Ectodermal cell (in vitro differentiated cells): ENCODE measurements at regions not wholly inside any gene's neighbourhood (a gene's known extent, or its start where the extent isn't known, plus 50 kb on each side); places are given as distances from the start of the nearest gene placed in this dataset.

Experiments used
- H3K27ac ChIP-seq: 2 replicates; pipeline ENCODE4 v1.7.0; 2013; ENCODE audit warnings: mild to moderate bottlenecking, low read depth, low read length; ENCODE audit not compliant: insufficient read depth, poor library complexity, severe bottlenecking
- H3K27me3 ChIP-seq: 2 replicates; pipeline ENCODE4 v1.7.0; 2013; ENCODE audit warnings: mild to moderate bottlenecking, low read length; ENCODE audit not compliant: insufficient read depth, control insufficient read depth, poor library complexity, severe bottlenecking
- H3K36me3 ChIP-seq: one replicate; pipeline ENCODE4 v1.7.0; 2013; ENCODE audit warnings: low read length; ENCODE audit not compliant: control insufficient read depth, insufficient read depth
- H3K4me1 ChIP-seq: one replicate; pipeline ENCODE4 v1.7.0; 2013; ENCODE audit warnings: low read length; ENCODE audit not compliant: control insufficient read depth, insufficient read depth
- H3K4me3 ChIP-seq: 2 replicates; pipeline ENCODE4 v1.7.0; 2013; ENCODE audit warnings: low read depth, low read length, control low read depth; ENCODE audit not compliant: insufficient read depth
- H3K9me3 ChIP-seq: 2 replicates; pipeline ENCODE4 v1.7.0; 2013; ENCODE audit warnings: mild to moderate bottlenecking, low read length, moderate library complexity; ENCODE audit not compliant: control insufficient read depth
- WGBS, 2 experiments: methylation state at CpG; one replicate each; pipeline ENCODE4 v1.1.7; 2013; ENCODE audit warnings: missing lambda C conversion rate in 2 of 2; 5-methylcytosine and 5-hydroxymethylcytosine counted together

DNA sequence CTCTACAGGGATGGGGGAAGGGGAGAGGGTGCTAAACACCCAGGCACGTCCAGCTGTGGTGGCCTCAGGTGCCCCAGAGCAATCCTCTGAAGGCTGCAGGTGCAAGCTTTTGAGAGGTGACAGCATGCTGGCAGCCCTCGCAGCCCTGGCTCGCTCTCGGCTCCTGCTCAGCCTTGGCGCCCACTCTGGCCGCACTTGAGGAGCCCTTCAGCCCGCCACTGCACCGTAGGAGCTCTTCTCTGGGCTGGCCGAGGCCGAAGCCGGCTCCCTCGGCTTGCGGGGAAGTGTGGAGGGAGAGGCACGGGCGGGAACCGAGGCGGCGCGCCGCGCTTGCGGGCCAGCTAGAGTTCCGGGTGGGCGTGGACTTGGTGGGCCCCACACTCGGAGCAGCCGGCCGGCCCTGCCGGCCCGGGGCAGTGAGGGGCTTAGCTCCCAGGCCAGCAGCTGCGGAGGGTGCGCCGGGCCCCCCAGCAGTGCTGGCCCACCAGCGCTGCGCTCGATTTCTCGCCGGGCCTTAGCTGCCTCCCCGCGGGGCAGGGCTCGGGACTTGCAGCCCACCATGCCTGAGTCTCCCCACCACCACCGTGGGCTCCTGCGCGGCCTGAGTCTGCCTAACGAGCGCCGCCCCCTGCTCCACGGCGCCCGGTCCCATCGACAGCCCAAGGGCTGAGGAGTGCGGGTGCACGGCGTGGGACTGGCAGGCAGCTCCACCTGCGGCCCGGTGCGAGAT lies 112.1 kb downstream of the TRIM29 start:
- H3K4me3 ChIP-seq = no peak overlapping the region
- no peaks in the 10 kb centered on the region for H3K9me3 ChIP-seq
- no peaks in the 10 kb centered on the region for H3K36me3 ChIP-seq
- no peaks in the 10 kb centered on the region for H3K27me3 ChIP-seq
- WGBS, 2 experiments = 94 to 97% methylated on average over 56 of the region's 56 CpGs
- H3K27ac ChIP-seq = no peak overlapping the region
- peaks cover 20% of the 10 kb centered on the region for H3K4me1 ChIP-seq

DNA sequence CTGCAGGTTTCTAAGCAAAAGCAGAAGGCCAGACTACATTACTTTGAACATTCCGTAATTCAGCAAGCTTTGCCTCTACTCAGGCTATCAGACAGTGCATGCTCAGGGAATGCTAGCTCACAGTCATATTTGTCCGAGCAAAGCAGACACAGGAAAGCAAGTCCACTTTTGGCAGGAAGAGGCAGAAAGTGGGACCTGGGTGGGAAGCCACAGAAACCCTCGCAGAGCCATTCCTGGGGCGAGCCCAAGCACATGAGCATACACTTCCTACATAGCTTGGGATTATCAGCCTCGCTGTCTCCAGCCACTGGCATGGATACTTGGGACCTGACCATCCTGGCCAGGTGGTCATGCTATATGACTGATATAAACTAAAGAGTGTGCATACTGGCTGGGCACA lies 113.3 kb downstream of the TRIM29 start:
- no peaks in the 10 kb centered on the region for H3K9me3 ChIP-seq
- peak overlapping the region; percentile 16 for H3K27ac ChIP-seq
- 93 to 95% methylated on average over 5 of the region's 5 CpGs for WGBS, 2 experiments
- no peaks in the 10 kb centered on the region for H3K27me3 ChIP-seq
- H3K36me3 ChIP-seq = no peaks in the 10 kb centered on the region
- H3K4me3 ChIP-seq = no peak overlapping the region
- H3K4me1 ChIP-seq = peaks cover 20% of the 10 kb centered on the region

DNA sequence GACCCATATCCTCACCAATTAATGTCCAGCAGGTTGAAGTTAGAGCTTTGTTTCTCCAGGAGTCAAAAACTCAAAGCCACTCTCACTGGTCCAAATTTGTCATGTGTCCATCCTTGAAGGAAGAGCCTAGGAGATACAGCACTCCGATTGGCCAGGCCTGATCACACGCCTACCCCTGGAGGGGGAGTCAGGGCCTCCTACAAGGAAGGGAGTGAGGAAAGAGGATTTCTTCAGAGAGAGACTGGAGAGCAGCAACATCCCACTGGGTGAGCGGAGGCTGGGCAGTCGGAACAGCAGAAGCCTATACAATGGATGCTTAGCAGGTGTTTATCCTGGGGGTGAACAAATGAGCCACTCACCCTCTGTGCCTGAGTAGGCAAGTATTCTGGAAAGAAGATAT lies 113.9 kb downstream of the TRIM29 start:
- Histone ChIP-seq H3K4me3 (no peak overlapping the region), H3K36me3 (no peaks in the 10 kb centered on the region), H3K9me3 (no peaks in the 10 kb centered on the region), H3K27me3 (no peaks in the 10 kb centered on the region), H3K4me1 (peaks cover 20% of the 10 kb centered on the region), H3K27ac (no peak overlapping the region)
- 44 to 46% methylated on average over 4 of the region's 4 CpGs for WGBS, 2 experiments

DNA sequence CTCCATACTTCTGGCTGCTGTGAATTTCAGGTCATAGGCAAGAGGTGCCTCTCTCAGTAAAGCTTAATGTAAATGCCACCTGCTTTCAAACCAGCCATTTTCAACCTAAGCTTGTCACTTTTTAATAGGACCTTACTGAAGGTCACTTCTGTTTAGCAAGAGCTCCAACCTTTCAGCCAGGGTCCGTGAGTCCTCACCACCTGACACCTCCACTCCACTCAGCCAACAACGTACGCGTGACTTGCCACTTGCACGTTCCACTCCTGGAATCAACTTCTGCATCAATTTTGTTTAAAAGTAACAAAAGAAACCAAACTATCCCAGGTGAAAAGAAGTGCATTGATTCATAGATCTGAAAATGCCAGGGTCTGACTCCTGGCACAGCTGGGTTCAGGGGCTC lies 114.4 kb downstream of the TRIM29 start:
- whole genome bisulfite sequencing, 2 experiments = 73% methylated on average over 5 of the region's 5 CpGs
- H3K27me3 ChIP-seq = no peaks in the 10 kb centered on the region
- H3K27ac ChIP-seq = peak overlapping the region; percentile 50

DNA sequence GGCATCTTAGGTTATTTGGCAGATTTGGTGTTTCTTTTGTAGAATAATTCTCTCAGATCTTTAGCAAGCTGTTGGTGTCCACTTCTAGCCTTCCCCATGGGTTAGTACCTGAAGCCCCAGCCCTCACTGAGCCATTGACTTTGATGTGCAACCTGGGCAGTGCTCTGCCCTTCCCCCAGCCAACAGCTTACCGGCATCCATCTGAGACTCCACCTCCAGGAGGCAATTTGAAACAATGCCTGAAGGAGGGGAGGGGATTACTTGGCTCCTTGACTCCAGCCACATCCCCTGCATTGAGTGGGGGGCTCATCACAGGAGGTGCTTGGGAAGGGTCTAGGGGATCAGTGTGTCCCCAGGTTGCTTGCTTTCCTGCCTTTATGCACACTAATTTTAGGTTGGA lies 114.8 kb downstream of the TRIM29 start:
- Histone ChIP-seq H3K36me3 (no peaks in the 10 kb centered on the region), H3K27ac (no peak overlapping the region), H3K27me3 (no peaks in the 10 kb centered on the region), H3K9me3 (no peaks in the 10 kb centered on the region), H3K4me3 (peak overlapping the region; percentile 4), H3K4me1 (peaks cover 20% of the 10 kb centered on the region)
- 0 to 6% methylated on average over 1 of the region's 1 CpG for WGBS, 2 experiments

More for the DNA sequence above, 114.4 kb downstream of the TRIM29 start:
- no peaks in the 10 kb centered on the region for H3K36me3 ChIP-seq
- peak overlapping the region; percentile 4 for H3K4me3 ChIP-seq
- no peaks in the 10 kb centered on the region for H3K9me3 ChIP-seq
- peaks cover 20% of the 10 kb centered on the region for H3K4me1 ChIP-seq

DNA sequence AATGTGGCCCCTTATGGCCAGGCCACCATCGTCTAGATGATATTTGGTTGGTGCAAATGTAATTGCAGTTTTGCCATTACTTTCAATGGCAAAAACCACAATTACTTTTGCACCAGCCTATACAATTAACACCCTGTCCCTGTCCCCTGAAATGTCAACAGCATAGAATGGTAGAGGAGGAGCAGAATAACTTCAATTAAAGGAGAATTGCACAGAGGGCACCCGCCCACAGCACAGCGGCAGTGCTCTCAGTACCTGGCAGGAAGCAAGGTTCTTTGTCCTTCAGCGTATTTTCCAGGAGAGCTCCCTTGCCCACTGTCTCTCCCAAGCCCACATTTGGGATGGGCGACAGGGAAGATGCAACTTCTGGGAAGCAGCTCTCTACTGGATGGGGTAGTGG lies 115.3 kb downstream of the TRIM29 start:
- WGBS, 2 experiments = 89 to 95% methylated on average over 5 of the region's 5 CpGs

DNA sequence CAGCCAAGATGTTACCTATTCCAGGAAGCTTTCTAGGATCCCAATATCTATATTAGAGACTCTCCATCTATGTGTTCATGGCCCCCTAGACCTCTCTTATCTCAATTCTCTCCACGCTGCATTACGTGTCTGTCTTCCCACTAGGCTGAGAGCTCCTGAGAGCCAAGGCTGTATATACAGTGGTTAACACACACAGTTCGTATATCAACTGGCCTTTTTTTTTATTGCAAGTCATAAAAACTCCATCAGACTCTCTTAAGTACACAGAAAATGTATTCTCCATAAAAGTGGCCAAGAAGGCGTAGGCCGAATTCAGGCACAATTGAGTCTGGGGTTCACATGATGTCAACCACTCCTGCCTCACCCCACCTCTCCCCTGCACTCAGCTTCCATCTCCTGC lies 115.9 kb downstream of the TRIM29 start:
- Histone ChIP-seq H3K9me3 (no peaks in the 10 kb centered on the region), H3K4me3 (no peak overlapping the region), H3K27ac (no peak overlapping the region), H3K36me3 (no peaks in the 10 kb centered on the region), H3K4me1 (peaks cover 25% of the 10 kb centered on the region), H3K27me3 (no peaks in the 10 kb centered on the region)
- WGBS, 2 experiments = 95 to 97% methylated on average over 5 of the region's 5 CpGs

More for the DNA sequence above, 115.3 kb downstream of the TRIM29 start:
- no peak overlapping the region for H3K4me3 ChIP-seq
- H3K4me1 ChIP-seq = peaks cover 20% of the 10 kb centered on the region
- no peaks in the 10 kb centered on the region for H3K9me3 ChIP-seq
- no peaks in the 10 kb centered on the region for H3K27me3 ChIP-seq
- no peak overlapping the region for H3K27ac ChIP-seq
- no peaks in the 10 kb centered on the region for H3K36me3 ChIP-seq

DNA sequence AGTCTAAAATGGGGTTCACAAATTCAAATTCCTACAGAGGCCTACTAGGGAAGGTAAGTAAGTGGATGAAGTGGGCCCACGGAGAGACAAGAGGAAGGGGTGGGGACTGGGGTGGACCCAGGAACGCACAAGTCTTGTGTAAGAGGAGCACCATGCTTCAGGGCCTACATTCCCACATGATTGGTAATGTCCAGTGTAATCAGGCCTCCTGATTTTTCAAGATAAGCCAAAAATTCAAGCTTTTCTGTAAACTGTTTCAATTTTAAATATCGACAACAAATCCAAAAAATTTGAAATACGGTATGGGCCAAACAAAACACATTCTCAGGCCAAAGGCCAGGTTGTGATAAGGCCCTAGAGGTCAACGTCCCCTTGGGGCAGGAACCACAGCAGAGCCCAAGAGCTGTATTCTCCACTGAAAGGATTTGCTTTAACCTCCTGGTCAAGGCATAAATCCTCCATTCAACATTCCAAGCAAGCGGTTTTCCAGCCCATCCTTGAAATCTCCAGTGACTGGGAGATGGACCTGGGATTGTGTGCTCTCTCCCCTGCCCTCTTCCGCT lies 116.4 kb downstream of the TRIM29 start:
- Histone ChIP-seq H3K4me1 (peaks cover 26% of the 10 kb centered on the region), H3K36me3 (no peaks in the 10 kb centered on the region), H3K9me3 (no peaks in the 10 kb centered on the region), H3K27ac (no peak overlapping the region), H3K4me3 (no peak overlapping the region), H3K27me3 (no peaks in the 10 kb centered on the region)
- WGBS, 2 experiments = 94 to 96% methylated on average over 7 of the region's 7 CpGs

DNA sequence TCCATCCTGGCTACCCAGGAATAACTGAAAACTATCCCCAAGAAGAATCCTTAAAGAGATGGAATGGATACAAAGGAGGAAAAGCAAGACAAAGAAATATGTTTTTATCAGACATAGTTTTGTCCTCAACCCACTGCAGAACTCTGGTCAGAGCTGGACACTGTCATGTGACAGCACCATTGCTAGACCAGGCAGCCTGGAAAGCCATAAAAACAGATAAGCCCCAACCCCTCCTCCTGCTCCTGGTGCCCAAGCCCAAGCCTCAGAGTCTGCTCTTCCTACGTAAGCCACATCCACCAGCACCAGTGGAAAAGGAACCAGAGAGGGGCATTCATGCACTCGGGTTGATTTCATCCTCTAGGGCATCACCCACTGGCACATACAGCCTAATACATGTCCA lies 116.9 kb downstream of the TRIM29 start:
- Histone ChIP-seq H3K4me3 (no peak overlapping the region), H3K9me3 (no peaks in the 10 kb centered on the region), H3K4me1 (peaks cover 26% of the 10 kb centered on the region), H3K27me3 (no peaks in the 10 kb centered on the region), H3K27ac (no peak overlapping the region), H3K36me3 (no peaks in the 10 kb centered on the region)
- WGBS, 2 experiments = 48% methylated on average over 2 of the region's 2 CpGs

DNA sequence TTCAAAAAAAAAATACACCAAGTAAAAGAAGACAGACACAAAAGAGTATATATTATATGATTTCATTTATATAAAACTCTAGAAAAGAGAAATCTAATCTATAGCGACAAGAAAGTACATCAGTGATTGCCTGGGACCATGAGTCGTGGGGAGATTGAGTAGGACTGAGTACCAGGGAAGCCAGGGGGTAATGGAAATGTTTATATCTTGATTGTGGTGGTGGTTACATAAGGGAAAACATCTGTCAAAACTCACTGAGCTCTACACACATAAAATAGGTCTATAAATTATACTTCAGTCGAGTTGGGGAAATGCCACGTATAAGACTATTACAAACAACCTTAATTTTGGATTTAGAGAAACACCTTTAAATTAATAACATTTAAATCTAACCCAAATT lies 117.4 kb downstream of the TRIM29 start:
- Histone ChIP-seq H3K9me3 (no peaks in the 10 kb centered on the region), H3K27me3 (no peaks in the 10 kb centered on the region), H3K27ac (no peak overlapping the region), H3K4me1 (peaks cover 26% of the 10 kb centered on the region), H3K36me3 (no peaks in the 10 kb centered on the region), H3K4me3 (no peak overlapping the region)
- WGBS, 2 experiments = 99 to 100% methylated on average over 2 to 4 of the region's 4 CpGs
